Mesenchymal stem cell (in vitro differentiated cells and primary cell): ENCODE measurements at regions not wholly inside any gene's neighbourhood (a gene's known extent, or its start where the extent isn't known, plus 50 kb on each side); places are given as distances from the start of the nearest gene placed in this dataset.
"Not testable (repeated sequence)": the region's sequence is repeated elsewhere in the genome, so short reads cannot be mapped to it uniquely, and the experiment has no call there.

ENCODE experiments used
- DNase-seq: peaks from one replicate; pipeline ENCODE4 v3.0.0-alpha.2; 2013
- H2AFZ ChIP-seq: one replicate; pipeline ENCODE4 v1.6.1; 2013; ENCODE audit warnings: low read depth, mild to moderate bottlenecking, control low read depth, inconsistent platforms, low read length, moderate library complexity
- H2AK5ac ChIP-seq: 2 replicates; pipeline ENCODE4 v1.6.1; 2013; ENCODE audit warnings: low read length, moderate library complexity, mild to moderate bottlenecking, inconsistent platforms; ENCODE audit not compliant: severe bottlenecking
- H2BK120ac ChIP-seq: one replicate; pipeline ENCODE4 v1.6.1; 2013; ENCODE audit warnings: low read depth, mild to moderate bottlenecking, inconsistent platforms, low read length, moderate library complexity
- H2BK12ac ChIP-seq, 2 experiments: one replicate each; pipeline ENCODE4 v1.6.1; 2013; ENCODE audit warnings: inconsistent platforms in 2 of 2, low read length in 2 of 2, mild to moderate bottlenecking in 2 of 2, moderate library complexity in 2 of 2, control low read depth in 1 of 2
- H2BK15ac ChIP-seq: one replicate; pipeline ENCODE4 v1.6.1; 2013; ENCODE audit warnings: mild to moderate bottlenecking, low read depth, inconsistent platforms; ENCODE audit not compliant: poor library complexity, severe bottlenecking
- H2BK5ac ChIP-seq: 2 replicates; pipeline ENCODE4 v1.6.1; 2013; ENCODE audit warnings: low read depth, mild to moderate bottlenecking, low read length, control low read depth, inconsistent platforms; ENCODE audit not compliant: poor library complexity, severe bottlenecking
- H3K14ac ChIP-seq, 2 experiments: one replicate each; pipeline ENCODE4 v1.6.1; 2013; ENCODE audit warnings: inconsistent platforms in 2 of 2, low read length in 2 of 2, control low read depth in 1 of 2, mild to moderate bottlenecking in 1 of 2, moderate library complexity in 1 of 2
- H3K18ac ChIP-seq, 2 experiments: one replicate each; pipeline ENCODE4 v1.6.1; 2013; ENCODE audit warnings: inconsistent platforms in 2 of 2, low read length in 2 of 2, control low read depth in 1 of 2, low read depth in 1 of 2, mild to moderate bottlenecking in 1 of 2
- H3K23ac ChIP-seq, 2 experiments: one replicate each; pipeline ENCODE4 v1.6.1; 2013; ENCODE audit warnings: inconsistent platforms in 2 of 2, low read length in 2 of 2, mild to moderate bottlenecking in 2 of 2, moderate library complexity in 2 of 2, control low read depth in 1 of 2
- H3K27ac ChIP-seq: 2 replicates; pipeline ENCODE4 v1.5.1; 2013; ENCODE audit warnings: mild to moderate bottlenecking, moderate library complexity, low read length, control low read depth, inconsistent platforms; ENCODE audit not compliant: poor library complexity, severe bottlenecking
- H3K27me3 ChIP-seq, 2 experiments: 2 replicates each; pipeline versions ENCODE4 v1.6.1 to v1.7.0; 2013; ENCODE audit warnings: low read length in 2 of 2, mild to moderate bottlenecking in 2 of 2, moderate library complexity in 2 of 2, control low read depth in 1 of 2, inconsistent platforms in 1 of 2; ENCODE audit not compliant: control insufficient read depth in 1 of 2, insufficient read depth in 1 of 2
- H3K36me3 ChIP-seq, 2 experiments: 2 replicates each; pipeline versions ENCODE4 v1.6.1 to v1.7.0; 2013; ENCODE audit warnings: low read length in 2 of 2, control low read depth in 1 of 2, inconsistent platforms in 1 of 2, low read depth in 1 of 2, mild to moderate bottlenecking in 1 of 2; ENCODE audit not compliant: insufficient read depth in 2 of 2, control insufficient read depth in 1 of 2
- H3K4ac ChIP-seq, 2 experiments: one replicate each; pipeline ENCODE4 v1.6.1; 2013; ENCODE audit warnings: inconsistent platforms in 2 of 2, low read length in 2 of 2, mild to moderate bottlenecking in 2 of 2, moderate library complexity in 2 of 2, control low read depth in 1 of 2, low read depth in 1 of 2
- H3K4me1 ChIP-seq: 2 replicates; pipeline ENCODE4 v1.6.1; 2013; ENCODE audit warnings: low read depth, low read length, control low read depth; ENCODE audit not compliant: control insufficient read depth, insufficient read depth
- H3K4me2 ChIP-seq: 2 replicates; pipeline ENCODE4 v1.6.1; 2013; ENCODE audit warnings: low read length, mild to moderate bottlenecking, inconsistent platforms; ENCODE audit not compliant: poor library complexity, severe bottlenecking
- H3K4me3 ChIP-seq, 2 experiments: 2 replicates each; pipeline versions ENCODE4 v1.5.1 to v1.7.0; 2013; ENCODE audit warnings: low read length in 2 of 2, mild to moderate bottlenecking in 2 of 2, control low read depth in 1 of 2, low read depth in 1 of 2; ENCODE audit not compliant: insufficient read depth in 1 of 2
- H3K79me1 ChIP-seq: replicated peaks from 2 replicates; pipeline ENCODE4 v1.6.1; 2013; ENCODE audit warnings: mild to moderate bottlenecking, control low read depth, low read length, inconsistent platforms; ENCODE audit not compliant: poor library complexity, severe bottlenecking
- H3K9ac ChIP-seq: 2 replicates; pipeline ENCODE4 v1.7.0; 2013; ENCODE audit warnings: mild to moderate bottlenecking, low read length, moderate library complexity
- H3K9me3 ChIP-seq: 2 replicates; pipeline ENCODE4 v1.7.0; 2013; ENCODE audit warnings: mild to moderate bottlenecking, low read length; ENCODE audit not compliant: control insufficient read depth
- H4K8ac ChIP-seq: one replicate; pipeline ENCODE4 v1.6.1; 2013; ENCODE audit warnings: inconsistent platforms, mild to moderate bottlenecking, low read length, moderate library complexity
- H4K91ac ChIP-seq: one replicate; pipeline ENCODE4 v1.6.1; 2013; ENCODE audit warnings: mild to moderate bottlenecking, low read length, inconsistent platforms
- WGBS: methylation state at CpG from one replicate; pipeline ENCODE4 v1.1.7; 2013; ENCODE audit warnings: mixed read lengths; 5-methylcytosine and 5-hydroxymethylcytosine counted together

DNA sequence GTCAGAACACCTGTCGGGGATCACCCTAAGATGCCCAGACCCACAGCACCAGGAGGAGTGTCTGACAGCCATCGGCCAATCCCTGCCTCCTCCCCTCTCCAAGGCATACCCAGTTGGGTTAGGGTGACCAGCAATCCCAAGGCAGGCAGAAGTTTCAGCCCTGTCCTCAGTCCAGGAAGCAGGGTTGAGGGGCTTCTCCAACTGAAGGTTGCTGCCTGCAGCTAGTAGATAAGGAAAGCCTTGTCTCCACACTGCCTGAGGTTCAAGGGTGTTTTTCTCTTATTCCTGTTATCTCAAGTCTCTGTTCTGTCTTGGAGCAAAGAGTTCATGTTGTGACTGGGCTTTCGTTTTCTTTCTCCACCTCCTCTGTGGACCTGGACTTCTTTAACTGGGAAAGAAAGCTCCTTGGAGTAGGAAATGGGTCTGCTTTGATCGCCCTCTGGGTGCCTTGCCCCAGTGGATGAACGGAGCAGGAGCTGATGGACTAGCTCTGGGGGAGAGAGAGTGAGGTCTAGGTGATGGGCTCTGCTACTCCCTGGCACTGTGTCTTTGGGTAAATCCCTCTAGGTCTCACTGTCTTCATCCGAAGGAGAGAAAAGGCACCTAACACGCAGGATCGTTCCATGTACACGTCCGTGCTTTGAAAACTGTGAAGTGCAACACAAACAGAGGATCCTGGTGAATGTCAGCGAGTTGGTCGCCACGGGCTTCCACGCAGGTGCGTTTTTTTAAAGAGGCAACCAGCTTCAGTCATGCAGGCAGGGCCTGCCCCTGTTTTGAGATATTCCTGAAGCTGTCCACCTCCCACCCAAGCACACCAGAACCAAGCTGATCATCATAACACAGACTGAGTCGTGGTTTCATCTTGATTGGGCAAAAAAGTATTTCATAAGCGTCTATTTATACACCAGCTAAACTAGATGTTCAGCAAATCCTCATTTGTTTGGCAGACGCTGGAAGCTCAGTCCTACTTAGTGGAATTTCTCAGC, 52.5 kb upstream of the FOXN3 start:
- Histone ChIP-seq H3K36me3 (no peaks in the 10 kb centered on the region), H3K27me3 (no peaks in the 10 kb centered on the region), H2BK12ac (no peak overlapping the region), H2AFZ (no peak overlapping the region), H2BK5ac (no peak overlapping the region), H3K14ac (no peak overlapping the region), H2BK15ac (no peak overlapping the region), H3K23ac (no peak overlapping the region), H3K27ac (no peak overlapping the region), H3K4me1 (peaks cover 1% of the 10 kb centered on the region), H3K79me1 (peaks cover 15% of the 10 kb centered on the region), H3K4ac (no peak overlapping the region), H3K9me3 (no peaks in the 10 kb centered on the region), H2AK5ac (no peak overlapping the region), H4K91ac (no peak overlapping the region), H3K4me2 (no peak overlapping the region), H3K18ac (no peak overlapping the region), H3K9ac (no peak overlapping the region), H3K4me3 (no peak overlapping the region), H4K8ac (no peak overlapping the region), H2BK120ac (no peak overlapping the region)
- 92% methylated on average over 17 of the region's 18 CpGs for WGBS
- peak; percentile 17 for DNase-seq

DNA sequence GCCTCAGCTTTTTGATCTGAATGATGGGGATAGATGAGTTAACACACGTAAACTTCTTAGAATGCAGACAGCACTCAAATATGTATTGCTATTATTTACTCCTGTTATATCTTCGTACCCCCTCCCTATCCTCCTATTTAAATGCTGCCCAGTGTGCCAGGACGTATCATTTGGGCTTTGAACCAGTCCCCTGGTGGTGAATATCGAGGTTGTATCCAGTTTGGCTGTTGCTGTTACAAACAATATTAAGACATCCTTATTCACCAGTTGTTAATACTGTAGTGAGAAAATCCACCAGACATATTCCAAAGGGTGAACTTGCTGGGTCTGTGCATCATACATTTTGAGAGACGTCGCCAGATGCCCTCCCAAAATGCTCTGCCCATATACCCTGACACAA, 51.5 kb upstream of the FOXN3 start:
- no peak overlapping the region for H3K18ac ChIP-seq
- no peaks in the 10 kb centered on the region for H3K4me1 ChIP-seq
- no peak overlapping the region for H2BK15ac ChIP-seq
- no peak overlapping the region for H3K27ac ChIP-seq
- H3K4me3 ChIP-seq = no peak overlapping the region
- no peak overlapping the region for H2BK5ac ChIP-seq
- no peak overlapping the region for H3K4ac ChIP-seq
- no peak overlapping the region for H4K8ac ChIP-seq
- DNase-seq = no peak
- H2BK12ac ChIP-seq = no peak overlapping the region
- H4K91ac ChIP-seq = no peak overlapping the region
- H3K27me3 ChIP-seq = no peaks in the 10 kb centered on the region
- 90% methylated on average over 3 of the region's 6 CpGs for WGBS
- no peaks in the 10 kb centered on the region for H3K9me3 ChIP-seq
- no peak overlapping the region for H3K23ac ChIP-seq
- no peak overlapping the region for H3K4me2 ChIP-seq
- H2AFZ ChIP-seq = no peak overlapping the region
- no peak overlapping the region for H2AK5ac ChIP-seq
- H3K9ac ChIP-seq = no peak overlapping the region
- H3K36me3 ChIP-seq = no peaks in the 10 kb centered on the region
- H2BK120ac ChIP-seq = no peak overlapping the region
- H3K79me1 ChIP-seq = peaks cover 15% of the 10 kb centered on the region
- no peak overlapping the region for H3K14ac ChIP-seq

DNA sequence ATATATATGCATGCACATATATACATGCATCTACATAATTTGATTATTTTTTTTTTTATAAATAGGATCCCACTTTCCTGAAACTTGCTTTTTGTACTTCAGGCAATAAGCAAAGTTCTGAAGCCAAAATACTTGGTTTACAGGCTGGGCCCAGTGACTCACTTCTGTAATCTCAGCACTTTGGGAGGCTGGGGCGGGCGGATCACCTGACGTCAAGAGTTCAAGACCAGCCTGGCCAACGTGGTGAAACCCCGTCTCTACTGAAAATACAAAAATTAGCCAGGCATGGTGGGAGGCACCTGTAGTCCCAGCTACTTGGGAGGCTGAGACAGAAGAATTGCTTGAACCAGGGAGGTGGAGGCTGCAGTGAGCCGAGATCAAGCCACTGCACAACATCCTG, 51.0 kb upstream of the FOXN3 start:
- not testable (repeated sequence) for H2BK12ac ChIP-seq, H3K9me3 ChIP-seq, H3K36me3 ChIP-seq, H2AK5ac ChIP-seq, H2AFZ ChIP-seq, H4K8ac ChIP-seq, H3K4ac ChIP-seq, H3K4me1 ChIP-seq, H3K27me3 ChIP-seq, H3K9ac ChIP-seq, DNase-seq, H3K23ac ChIP-seq, H3K18ac ChIP-seq, H3K4me2 ChIP-seq, H2BK120ac ChIP-seq, H2BK15ac ChIP-seq, H3K27ac ChIP-seq, H3K4me3 ChIP-seq, H3K14ac ChIP-seq, H2BK5ac ChIP-seq, H4K91ac ChIP-seq
- 92% methylated on average over 4 of the region's 6 CpGs for WGBS
- peaks cover 13% of the 10 kb centered on the region for H3K79me1 ChIP-seq

DNA sequence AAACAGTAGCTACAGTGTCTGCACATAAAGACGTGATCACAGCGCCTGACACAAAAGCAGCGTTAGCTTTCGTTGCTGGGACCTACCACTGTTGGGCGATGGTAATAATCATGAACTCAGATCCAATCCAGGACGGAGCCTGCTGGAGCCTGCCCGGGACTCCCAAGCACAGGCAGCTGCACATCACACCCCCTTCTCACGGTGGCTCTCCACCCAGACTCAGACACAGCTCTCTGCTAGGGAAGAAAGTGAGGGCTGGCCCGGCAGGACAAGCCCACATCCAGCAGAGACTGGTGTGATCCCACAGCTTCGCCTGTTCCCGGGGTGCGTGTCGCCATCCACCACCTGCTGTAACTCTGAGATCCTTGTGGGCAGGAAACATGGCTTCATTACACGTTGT, 49.9 kb upstream of the FOXN3 start:
- Histone ChIP-seq H2BK120ac (no peak overlapping the region), H3K4me1 (no peaks in the 10 kb centered on the region), H3K36me3 (no peaks in the 10 kb centered on the region), H4K91ac (no peak overlapping the region), H3K9ac (peak overlapping the region; percentile 31), H3K4me3 (no peak overlapping the region), H3K23ac (no peak overlapping the region), H3K27me3 (no peaks in the 10 kb centered on the region), H2BK15ac (no peak overlapping the region), H2AK5ac (no peak overlapping the region), H3K14ac (no peak overlapping the region), H4K8ac (no peak overlapping the region), H3K4me2 (no peak overlapping the region), H3K79me1 (peaks cover 13% of the 10 kb centered on the region), H3K9me3 (no peaks in the 10 kb centered on the region), H2BK12ac (no peak overlapping the region), H3K4ac (no peak overlapping the region), H2AFZ (no peak overlapping the region), H2BK5ac (no peak overlapping the region), H3K27ac (no peak overlapping the region), H3K18ac (no peak overlapping the region)
- WGBS = 73% methylated on average over 13 of the region's 14 CpGs
- no peak for DNase-seq
